Kidney tubule cell (primary cell): ENCODE measurements at regions not wholly inside any gene's neighbourhood (a gene's known extent, or its start where the extent isn't known, plus 50 kb on each side); places are given as distances from the start of the nearest gene placed in this dataset.
"Not testable (repeated sequence)": the region's sequence is repeated elsewhere in the genome, so short reads cannot be mapped to it uniquely, and the experiment has no call there.

Experiments
- DNase-seq: peaks from one replicate; pipeline ENCODE4 v3.0.0-alpha.2; 2018; ENCODE audit warnings: low spot score

DNA sequence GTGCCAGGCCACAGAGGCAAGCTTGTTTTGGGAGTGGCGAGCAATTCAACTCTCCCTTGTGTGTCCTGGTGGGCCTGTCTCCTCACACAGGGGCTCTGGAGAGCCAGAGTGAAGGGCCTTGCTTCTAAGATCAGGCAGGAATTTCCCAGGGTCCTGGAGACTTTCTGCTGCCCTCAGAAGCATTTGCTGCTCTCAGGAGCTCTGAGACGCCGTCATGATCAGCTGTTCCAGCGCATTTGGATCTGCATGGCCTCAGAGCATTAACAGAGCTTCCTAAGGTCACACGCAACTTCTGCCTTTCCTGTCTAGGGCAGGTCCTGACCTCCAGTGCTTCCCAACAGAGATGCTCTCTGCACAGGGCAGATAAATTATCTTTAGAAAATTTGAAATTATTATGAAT is 52.2 kb upstream of the C10orf90 start:
- DNase-seq = no peak

DNA sequence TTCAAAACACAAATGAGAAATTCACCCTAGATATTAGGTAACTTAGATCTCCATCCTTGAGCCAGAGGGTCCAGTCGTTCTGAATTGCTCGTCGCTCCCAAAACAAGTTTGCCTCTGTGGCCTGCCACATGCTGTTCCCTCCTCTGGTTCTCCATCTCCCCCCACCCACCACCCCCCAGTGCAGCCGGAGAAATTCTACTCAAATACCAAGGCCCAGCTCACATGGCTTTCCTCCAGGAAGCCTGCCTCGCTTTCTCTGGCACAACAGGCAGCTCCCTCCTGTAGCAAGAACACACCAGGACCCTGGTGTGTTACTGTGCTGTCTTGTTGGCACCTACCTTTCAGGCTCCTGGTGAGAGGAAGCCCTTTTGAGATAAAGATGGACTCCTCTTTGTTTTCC is 52.7 kb upstream of the C10orf90 start:
- no peak for DNase-seq

DNA sequence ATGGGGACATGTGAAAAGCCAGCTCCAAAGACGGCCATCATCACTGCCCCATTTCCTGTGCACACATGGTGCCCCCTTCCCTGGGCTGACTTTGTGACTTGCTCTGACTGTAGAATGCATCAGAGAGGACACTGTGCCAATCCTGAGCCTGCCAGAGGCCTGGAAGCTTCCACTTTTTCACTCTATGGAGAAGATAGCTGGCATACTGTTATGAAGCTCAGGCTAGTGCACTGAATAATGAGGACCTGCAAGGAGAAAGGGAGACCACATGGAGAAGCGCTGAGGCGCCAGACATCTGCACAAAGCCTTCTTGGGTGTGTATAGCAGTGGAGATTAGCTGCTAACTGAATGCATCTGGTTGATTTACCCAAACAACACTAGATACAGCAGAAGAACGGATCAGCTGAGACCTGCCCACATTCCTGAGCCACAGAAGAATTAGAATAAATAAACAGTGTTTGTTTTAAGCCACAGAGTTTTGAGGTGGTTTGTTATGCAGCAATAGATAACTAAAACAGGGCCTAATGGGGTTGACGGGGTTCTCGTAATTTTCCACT is 58.9 kb upstream of the C10orf90 start:
- no peak for DNase-seq

DNA sequence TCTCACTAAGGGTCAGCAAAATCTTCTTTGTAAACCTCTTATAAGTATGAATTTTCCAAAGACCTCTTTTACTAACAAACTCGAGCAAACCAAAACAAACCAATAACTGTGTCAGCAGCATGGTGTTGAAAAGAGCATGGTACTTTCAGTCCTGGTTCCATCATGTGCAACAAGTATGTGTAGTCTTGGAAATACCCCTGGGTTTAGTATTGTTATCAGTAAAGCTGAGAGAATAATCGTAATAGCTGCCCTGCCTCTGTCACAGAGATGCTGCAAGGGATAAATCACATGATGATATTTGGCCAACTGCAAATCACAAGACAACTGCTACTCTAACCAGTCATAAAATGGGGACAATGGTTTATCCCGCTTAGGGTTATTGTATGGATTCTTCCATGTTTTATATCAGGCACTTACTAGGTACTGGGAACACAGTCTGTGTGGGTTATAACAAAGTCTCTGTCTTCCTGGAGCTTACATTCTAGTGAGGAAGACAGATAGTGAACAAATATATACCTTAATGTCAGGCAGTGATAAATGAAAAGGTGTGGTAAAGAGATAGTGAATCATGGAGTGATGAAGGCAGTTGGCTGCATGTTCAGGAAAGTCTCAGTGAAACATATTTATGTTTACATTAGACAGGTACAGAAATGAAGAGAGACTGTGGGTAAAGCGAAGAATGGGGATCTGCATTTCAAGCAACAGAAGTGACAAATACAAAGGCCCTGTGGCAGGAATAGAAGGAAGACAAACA is 60.5 kb upstream of the C10orf90 start:
- no peak for DNase-seq

DNA sequence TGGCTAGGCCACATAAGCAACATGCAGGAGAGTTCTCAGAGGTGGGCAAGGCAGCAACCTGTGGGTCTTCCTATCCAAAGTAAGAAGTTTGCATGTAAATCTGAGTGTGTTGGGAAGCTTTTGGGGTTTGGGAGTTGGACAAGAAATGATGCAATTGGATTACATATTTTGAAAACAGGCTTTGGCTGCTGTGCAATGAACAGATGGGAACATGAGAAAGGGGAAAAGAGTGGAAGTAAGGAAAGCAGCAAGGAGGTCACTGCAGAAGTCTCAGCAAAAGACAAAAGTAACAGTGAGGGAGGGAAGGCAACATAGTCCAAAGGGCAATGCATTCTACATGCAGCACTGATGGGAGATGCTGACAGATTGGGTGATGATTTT is 61.1 kb upstream of the C10orf90 start:
- no peak for DNase-seq

DNA sequence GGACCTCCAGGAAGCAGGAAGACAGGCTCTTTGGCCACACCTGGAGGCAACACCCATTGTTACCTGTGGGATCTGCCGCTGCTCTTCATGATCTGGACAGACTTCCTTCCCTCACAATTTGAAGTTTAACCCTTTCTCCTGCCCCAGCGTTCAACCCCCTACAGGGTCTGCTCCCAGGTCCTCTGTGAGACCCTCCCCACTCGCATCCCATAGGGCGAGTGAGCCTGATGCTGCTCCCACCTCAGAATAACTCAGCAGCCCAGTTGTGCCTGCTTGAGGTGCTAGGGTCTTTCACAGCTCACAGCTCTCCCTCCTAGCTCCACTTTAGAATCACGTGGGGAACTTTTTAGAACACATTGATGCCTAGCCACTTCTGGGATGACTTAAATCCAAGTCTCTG is 61.8 kb upstream of the C10orf90 start:
- no peak for DNase-seq

DNA sequence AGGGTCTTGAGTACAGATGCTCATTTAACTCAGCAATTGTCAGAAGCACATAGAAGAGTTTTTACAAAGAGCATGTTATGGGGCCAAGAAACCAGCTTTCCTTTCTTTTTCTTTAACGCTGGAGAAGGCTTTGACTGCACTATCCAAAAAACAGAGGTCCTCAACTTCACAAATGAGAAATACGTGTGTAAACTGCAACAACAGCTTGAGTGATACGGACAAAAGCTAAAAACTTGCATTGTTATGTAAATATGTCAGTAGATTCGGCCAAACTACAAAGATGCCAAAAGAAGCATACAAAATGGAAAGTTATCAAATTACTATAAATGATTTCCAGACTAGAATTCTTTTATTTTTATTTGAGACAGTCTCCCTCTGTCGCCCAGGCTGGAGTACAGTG is 62.4 kb upstream of the C10orf90 start:
- DNase-seq = no peak

DNA sequence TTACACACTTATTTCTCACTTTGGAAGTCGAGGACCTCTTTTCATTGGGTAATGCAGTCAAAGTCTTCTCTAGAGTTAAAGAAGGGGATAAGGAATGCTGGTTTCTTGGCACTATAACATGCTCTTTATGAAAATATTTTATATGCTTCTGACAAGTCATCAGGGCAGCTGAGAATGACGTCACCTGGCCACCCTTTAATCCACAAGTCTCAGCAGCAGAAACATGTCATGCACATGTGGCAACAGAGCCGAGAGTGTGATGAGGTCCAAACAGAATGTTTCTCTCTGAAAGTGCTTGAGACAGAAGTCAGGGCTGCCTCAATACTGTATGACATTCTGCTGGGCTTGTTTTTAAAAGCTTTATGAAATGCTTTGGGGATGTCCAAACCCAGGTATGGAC is 63.5 kb upstream of the C10orf90 start:
- no peak for DNase-seq

DNA sequence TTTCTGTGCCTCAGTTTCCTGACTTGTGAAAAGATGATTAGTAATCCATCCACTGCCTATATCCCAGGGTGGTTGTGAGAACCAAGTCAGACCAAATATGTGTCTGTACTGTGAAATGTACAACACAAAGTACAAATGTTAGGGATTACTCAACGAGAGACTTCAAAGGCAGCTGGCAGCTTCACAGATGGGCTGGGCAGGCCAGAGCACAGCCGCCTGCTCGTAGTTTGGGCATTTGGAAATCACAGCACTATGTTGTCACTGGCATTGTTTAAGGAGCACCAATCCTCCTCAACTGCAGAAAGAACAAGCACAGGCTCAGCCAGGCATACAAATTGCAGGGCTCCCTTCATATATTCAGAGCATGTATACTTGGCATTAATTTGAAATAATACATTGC is 64.5 kb upstream of the C10orf90 start:
- no peak for DNase-seq

DNA sequence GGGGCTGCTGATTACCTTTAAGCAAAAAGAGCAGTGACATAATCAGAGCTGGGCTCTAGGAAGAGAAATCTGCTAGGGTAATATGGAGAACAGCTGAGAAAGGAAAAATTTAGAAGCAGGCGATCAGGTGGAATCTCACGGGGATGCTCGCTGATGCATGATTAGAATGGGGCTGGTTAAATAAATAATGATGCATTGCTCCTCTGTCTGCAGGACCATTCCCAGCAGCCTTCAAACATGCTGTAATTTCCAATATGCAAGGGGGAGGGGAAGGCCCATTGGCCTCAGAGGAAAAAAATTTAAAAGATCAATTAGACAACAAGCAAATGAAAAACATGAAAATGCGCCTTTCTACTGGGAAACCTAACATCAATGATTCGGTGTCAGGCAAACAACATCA is 65.6 kb upstream of the C10orf90 start:
- DNase-seq = no peak

DNA sequence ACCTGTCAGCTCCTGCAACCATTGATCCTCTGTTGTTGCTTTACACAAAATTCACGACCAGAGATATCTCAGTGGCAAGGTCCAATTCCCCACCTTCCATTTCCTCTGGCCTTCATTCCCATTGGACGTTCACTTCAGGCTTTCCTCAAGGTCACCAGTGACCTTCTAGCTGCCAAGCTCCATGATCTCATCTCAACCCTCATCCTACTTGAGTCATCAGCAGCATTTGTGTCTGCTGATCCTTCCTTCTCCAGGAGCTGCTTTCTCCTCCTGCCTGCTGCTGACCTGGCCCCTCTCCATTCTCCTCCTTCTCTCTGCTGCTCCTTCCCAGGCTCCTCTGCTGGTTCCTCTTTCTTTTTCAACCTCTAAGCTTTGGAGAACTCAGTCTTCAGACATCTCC is 66.2 kb upstream of the C10orf90 start:
- no peak for DNase-seq

DNA sequence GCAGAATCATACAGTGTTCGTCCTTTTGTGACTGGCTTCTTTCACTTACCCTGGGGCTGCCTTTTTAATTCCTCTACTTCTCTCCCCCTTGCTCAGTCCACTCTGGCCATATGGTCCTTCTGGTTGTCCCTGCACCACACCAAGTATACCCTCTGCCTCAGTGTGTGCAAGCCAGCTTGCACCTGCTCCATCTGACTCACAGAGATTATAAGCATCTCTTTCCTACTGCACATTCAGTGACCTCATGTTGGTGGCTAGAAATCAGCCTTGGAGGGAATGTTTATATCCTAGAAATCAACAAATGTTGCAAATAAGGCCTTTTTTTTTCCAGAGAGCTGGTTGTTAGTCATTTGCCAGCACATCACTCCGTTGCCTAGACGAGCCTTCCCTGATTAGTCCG is 67.5 kb upstream of the C10orf90 start:
- DNase-seq = no peak

DNA sequence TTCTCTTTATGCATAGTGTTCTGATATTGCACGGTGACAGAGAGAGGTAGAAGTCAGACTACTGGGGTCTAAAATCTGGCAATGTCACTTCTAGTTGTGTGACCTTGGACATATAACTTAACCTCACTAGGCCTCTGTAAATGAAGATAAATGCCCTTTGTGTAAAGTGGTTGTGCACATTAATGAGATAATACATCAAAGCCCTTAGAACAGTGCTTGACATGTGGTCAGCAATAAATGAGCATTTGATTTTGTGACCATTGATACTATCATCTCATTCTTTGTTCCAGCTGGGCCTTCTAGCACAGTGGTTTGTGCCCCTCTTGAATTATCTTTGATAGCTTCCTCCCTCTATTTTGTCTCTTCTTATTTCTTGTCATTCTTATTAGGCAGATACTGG is 74.1 kb upstream of the C10orf90 start:
- DNase-seq = no peak

DNA sequence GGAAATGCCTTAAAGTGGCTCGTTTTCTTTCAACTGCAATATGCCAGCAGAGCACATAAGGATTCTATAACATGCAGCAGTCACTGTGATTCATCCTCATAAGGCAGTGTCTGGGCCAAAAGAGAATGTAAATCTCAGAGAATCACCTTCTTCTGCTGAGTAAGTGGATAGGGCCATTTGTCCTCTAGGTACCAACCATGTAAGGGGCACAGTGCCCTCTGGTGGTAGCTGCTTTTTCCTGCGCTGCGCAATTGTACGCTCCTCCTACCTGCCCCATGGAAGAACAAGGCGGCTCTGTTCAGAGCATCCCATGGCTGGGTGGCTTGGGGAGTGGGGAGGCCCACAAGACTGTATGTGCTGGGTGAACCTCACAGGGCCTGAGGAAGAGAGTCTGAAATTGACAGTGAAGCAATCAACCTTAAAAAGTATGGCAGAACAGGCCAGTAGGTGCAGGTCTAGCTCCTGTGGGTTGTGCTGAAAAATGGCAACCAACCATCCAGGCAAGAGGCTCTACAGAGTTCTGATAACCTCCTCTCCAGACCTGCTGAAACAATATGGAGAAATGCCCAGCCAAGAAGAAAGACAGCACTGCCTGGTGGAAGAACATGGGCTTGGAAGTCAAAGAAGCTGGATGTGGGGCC is 78.6 kb upstream of the C10orf90 start:
- peak; percentile 75 for DNase-seq

DNA sequence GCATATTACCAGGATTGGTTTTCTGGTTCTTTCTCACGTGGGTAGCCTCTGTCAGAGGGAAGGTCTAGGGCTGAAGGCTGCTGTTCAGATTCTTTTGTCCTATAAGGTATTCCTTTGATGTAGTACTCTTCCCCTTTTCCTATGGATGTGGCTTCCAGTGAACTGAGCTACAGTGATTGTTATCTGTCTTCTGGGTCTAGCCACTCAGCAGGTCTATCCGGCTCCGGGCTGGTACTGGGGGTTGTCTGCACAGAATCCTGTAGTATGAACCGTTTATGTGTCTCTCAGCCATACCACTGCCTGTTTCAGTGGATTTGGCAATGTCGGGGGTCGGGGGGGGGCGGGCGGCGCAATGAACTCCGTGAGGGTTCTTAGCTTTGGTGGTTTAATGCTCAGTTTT is 84.5 kb upstream of the C10orf90 start:
- no peak for DNase-seq

DNA sequence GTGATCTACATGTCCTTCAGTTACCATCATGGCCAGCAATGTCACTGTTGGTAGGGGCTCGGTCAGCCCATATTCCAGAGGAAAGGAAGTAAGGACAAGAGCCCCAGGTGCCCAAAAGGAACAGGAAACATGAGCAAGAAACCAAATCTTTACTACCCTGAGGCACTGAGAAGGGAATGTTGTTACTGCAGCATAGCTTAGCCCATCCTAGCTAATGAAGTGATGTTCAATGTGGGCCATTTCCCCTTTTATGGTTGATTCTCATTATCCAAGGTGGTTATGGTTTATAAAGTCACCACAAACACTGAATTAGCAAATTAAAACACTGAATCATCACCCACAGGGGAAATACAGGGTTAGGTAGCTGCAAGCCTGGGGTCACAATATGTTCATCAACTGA is 88.4 kb upstream of the C10orf90 start:
- no peak for DNase-seq

DNA sequence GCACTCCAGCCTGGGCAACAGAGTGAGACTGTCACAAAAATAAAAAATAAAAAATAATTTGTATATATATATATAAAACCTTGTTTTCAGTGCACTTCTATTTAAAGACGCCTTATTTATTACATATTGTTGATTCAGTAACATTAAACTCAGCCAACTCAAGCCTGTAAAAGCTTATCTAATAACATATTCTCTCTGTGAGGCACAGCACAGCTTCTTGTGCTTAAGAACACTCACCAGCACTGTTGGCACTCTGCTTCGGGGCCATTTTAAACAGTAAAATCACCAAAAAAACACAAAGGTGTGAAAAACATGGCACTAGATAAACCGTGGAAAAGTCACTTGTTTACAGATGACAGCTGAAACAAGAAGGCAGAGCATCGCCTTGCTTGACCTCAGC is 89.0 kb upstream of the C10orf90 start:
- DNase-seq = no peak

DNA sequence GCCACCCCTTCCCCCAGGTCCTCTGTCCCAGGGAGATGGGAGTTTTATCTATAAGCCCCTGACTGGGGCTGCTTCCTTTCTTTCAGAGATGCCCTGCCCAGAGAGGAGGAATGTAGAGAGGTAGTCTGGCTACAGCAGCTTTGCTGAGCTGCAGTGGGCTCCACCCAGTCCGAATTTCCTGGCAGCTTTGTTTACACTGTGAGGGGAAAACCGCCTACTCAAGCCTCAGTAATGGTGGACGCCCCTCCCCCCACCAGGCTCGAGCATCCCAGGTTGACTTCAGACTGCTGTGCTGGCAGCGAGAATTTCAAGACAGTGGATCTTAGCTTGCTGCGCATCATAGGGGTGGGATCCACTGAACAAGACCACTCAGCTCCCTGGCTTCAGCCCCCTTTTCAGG is 96.2 kb upstream of the C10orf90 start:
- DNase-seq = not testable (repeated sequence)

DNA sequence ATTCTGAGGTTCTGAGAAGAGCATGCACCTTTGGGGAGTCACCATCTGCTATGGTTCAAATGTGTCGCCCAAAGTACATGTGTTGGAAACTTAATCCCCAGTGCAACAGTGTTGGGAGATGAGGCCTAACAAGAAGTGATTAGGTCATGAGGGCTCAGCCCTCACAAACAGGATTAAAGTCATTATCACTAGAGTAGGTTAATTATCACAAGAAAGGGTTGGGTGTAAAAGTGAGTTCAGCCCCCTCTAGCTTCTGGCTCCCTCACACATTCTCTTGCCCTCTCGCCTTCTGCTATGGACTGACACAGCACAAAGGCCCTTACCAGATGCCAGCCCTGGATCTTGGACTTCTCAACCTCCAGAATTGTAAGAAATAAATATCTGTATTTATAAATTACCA is 100.3 kb upstream of the C10orf90 start:
- DNase-seq = no peak

DNA sequence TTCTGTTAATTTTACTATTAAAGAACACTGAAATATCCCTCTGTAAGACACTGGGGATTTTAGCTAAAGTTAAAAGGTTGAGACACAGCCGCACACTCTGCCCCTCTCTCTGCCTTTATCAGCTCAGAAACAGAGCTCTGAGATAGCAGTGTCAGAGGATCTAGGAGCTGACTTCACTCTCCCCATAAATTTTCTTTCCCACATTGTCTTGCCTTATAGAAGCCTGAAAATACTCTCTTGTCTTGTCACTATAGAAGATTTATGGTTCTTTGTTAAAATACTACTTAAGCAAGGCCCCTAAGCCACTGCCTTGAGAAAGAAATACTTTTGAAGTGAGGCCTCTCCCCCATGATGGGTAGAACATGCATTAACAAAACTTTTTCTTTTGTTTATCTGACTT is 105.7 kb upstream of the C10orf90 start:
- DNase-seq = no peak

DNA sequence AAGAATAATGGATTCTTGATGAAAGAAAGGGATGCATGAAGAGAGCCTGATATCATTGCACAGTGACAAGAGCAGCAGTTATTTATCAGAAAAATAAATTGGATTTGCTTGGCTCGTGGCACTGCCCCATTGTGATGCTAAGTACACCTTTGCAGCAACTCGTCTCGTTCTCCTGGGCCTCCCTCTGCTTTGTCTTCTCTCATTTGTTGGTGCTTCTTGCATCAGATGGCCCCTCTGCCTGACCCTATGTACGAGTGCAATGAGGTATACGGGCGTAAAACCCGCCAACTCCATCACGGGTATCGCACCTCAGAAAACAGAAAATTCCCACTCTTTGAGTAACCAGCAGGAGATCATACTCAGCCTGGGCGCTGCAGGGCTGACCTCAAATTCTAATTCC is 107.2 kb upstream of the C10orf90 start:
- no peak for DNase-seq

DNA sequence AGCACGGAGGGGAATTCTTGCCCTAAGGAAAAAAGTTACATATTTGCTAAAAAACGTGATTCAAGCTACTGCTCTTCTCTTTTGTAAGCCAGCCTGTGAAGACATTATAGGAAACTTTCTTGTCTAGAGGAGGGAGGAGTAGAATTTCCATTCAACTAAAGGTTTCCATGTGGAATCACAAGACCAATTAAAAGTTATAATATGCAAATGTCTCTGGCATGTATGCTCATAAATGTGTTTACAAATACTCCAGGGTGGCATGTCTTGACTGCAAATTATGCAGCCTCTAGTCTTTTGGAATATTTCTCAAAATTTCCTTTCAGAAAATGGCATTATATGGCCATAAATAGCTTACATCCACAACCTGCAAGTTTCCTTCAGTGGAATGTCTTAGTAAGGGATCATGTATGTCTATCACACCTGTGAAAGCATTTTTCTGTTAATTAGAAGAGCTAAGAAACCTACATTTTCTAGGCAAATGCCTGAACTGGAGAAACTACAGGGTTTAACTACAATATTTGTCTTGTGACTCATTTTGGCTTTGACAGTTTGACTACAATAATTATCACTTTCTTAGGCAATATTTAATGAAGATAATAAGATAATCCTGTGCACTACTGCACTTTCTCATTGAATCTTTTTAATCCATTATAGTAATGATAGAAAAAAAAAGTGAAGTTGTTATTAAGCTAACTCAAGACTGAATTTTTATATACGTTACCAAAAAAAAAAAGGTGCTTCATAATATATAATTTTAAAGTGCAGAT is 111.1 kb upstream of the C10orf90 start:
- peak; percentile 7 for DNase-seq
